Astrocyte of the cerebellum (primary cell): ENCODE measurements at regions not wholly inside any gene's neighbourhood (a gene's known extent, or its start where the extent isn't known, plus 50 kb on each side); places are given as distances from the start of the nearest gene placed in this dataset.

Experiments
- DNase-seq: peaks from one replicate; pipeline ENCODE4 v3.0.0-alpha.2; 2011; ENCODE audit warnings: low read depth
- H3K4me3 ChIP-seq: 2 replicates; pipeline ENCODE4 v1.5.1; 2011; ENCODE audit warnings: mild to moderate bottlenecking, low read depth, low read length, moderate library complexity
- CTCF ChIP-seq: IDR thresholded peaks from 2 replicates; pipeline ENCODE4 v1.5.1; 2012; ENCODE audit warnings: low read length, low read depth, moderate library complexity, mild to moderate bottlenecking; ENCODE audit errors: missing control alignments
- in situ Hi-C: cut with HindIII; loops from 2 replicates; pipeline ENCODE4 v1.10.0; 2017; ENCODE audit warnings: low sequenced_read_pairs

- no peak for TF ChIP-seq CTCF
- no peak overlapping the region for H3K4me3 ChIP-seq
- no peak for DNase-seq
- in situ Hi-C loops = no loop called here
Measured at GRCh38 chr2:8547284-8548064, 134.4 kb upstream of the ID2 start.

GRCh38 chr2:8548065-8548618, 133.7 kb upstream of the ID2 start:
- no peak for TF ChIP-seq CTCF
- H3K4me3 ChIP-seq = no peak overlapping the region
- in situ Hi-C loops = no loop called here
- no peak for DNase-seq

GRCh38 chr2:8548619-8549150, 133.2 kb upstream of the ID2 start:
- DNase-seq = no peak
- no peak overlapping the region for H3K4me3 ChIP-seq
- in situ Hi-C loops = no loop called here
- no peak for TF ChIP-seq CTCF

GRCh38 chr2:8549273-8549922, 132.5 kb upstream of the ID2 start:
- DNase-seq = no peak
- in situ Hi-C loops = no loop called here
- TF ChIP-seq CTCF = no peak
- no peak overlapping the region for H3K4me3 ChIP-seq

DNA sequence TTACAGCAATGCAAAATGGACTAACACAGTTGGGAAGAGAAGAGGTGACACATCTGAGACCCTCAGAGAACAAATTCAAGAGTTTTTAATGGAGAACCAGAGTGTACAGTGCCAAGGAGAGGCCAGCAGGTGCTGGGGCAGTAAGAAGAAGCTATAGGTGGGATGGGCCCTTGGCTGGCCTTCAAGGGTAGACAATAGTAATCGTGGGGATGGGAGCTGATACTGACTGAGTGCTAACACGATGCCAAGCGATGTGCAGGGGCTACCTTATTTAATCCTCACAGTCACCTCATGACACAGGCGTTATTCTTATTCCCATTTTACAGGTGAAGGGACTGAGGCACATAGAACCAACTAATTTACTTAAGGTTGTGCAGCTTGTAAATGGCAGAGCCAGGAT, 131.9 kb upstream of the ID2 start:
- no peak overlapping the region for H3K4me3 ChIP-seq
- no peak for TF ChIP-seq CTCF
- in situ Hi-C loops = no loop called here
- no peak for DNase-seq

- no peak for TF ChIP-seq CTCF
- no peak for DNase-seq
- no peak overlapping the region for H3K4me3 ChIP-seq
- in situ Hi-C loops = no loop called here
Measured at GRCh38 chr2:8550481-8550880, 131.4 kb upstream of the ID2 start.
